Common myeloid progenitor, CD34-positive (primary cell): ENCODE measurements at regions not wholly inside any gene's neighbourhood (a gene's known extent, or its start where the extent isn't known, plus 50 kb on each side); places are given as distances from the start of the nearest gene placed in this dataset.

Source experiments
- CTCF ChIA-PET: fragments of 350-600 bp; sonication (Branson Sonifier 250); formaldehyde crosslinking; loops from one replicate; lab custom pipeline; 2021; ENCODE audit warnings: antibody characterized with exemption; lab: Charles Lee
- POLR2A ChIA-PET: fragments of 350-600 bp; sonication (Branson Sonifier 250); formaldehyde crosslinking; loops from one replicate; lab custom pipeline; 2021; ENCODE audit warnings: antibody characterized with exemption; lab: Charles Lee
- DNase-seq, 3 donors: peaks; one replicate each; pipeline versions ENCODE4 v3.0.0 to v3.0.0-alpha.2; 2013
- H3K27ac ChIP-seq, 2 experiments: 1 replicate in 1 of 2; 2 replicates in 1 of 2; pipeline ENCODE4 v1.7.0; 2013; ENCODE audit warnings: inconsistent platforms in 2 of 2, low read length in 2 of 2, mild to moderate bottlenecking in 2 of 2, low read depth in 1 of 2, moderate library complexity in 1 of 2; ENCODE audit not compliant: severe bottlenecking in 2 of 2, insufficient read depth in 1 of 2, poor library complexity in 1 of 2
- H3K27me3 ChIP-seq, 5 experiments: replicated peaks in 2 of 5; 1 replicate in 3 of 5; 2 replicates in 2 of 5; pipeline versions ENCODE4 v1.6.1 to v1.7.0; 2013; ENCODE audit warnings: low read length in 4 of 5, mild to moderate bottlenecking in 2 of 5, moderate library complexity in 2 of 5, inconsistent platforms in 1 of 5; ENCODE audit not compliant: insufficient read depth in 5 of 5, control insufficient read depth in 4 of 5
- H3K36me3 ChIP-seq, 4 experiments: 1 replicate in 2 of 4; 2 replicates in 2 of 4; pipeline versions ENCODE4 v1.6.1 to v1.7.0; 2013; ENCODE audit warnings: low read length in 3 of 4, control low read depth in 1 of 4, mild to moderate bottlenecking in 1 of 4; ENCODE audit not compliant: control insufficient read depth in 4 of 4, insufficient read depth in 4 of 4
- H3K4me1 ChIP-seq, 4 experiments: 1 replicate in 3 of 4; 2 replicates in 1 of 4; pipeline versions ENCODE4 v1.6.1 to v1.7.1; 2013; ENCODE audit warnings: low read length in 3 of 4, mild to moderate bottlenecking in 3 of 4, control low read depth in 1 of 4, inconsistent platforms in 1 of 4, moderate library complexity in 1 of 4; ENCODE audit not compliant: control insufficient read depth in 4 of 4, insufficient read depth in 4 of 4; ENCODE audit errors: control extremely low read depth in 1 of 4
- H3K4me3 ChIP-seq, 7 experiments: 1 replicate in 4 of 7; 2 replicates in 3 of 7; pipeline versions ENCODE4 v1.5.1 to v1.7.0; 2013; ENCODE audit warnings: mild to moderate bottlenecking in 7 of 7, low read length in 6 of 7, moderate library complexity in 6 of 7, inconsistent platforms in 2 of 7, low read depth in 2 of 7, control low read depth in 1 of 7; ENCODE audit not compliant: insufficient read depth in 4 of 7, control insufficient read depth in 1 of 7; ENCODE audit errors: extremely low read depth in 1 of 7
- H3K9me3 ChIP-seq, 5 experiments: 1 replicate in 4 of 5; 2 replicates in 1 of 5; pipeline versions ENCODE4 v1.6.1 to v1.7.1; 2013; ENCODE audit warnings: low read length in 4 of 5, mild to moderate bottlenecking in 2 of 5, inconsistent platforms in 1 of 5, low read depth in 1 of 5, moderate library complexity in 1 of 5; ENCODE audit not compliant: control insufficient read depth in 4 of 5, insufficient read depth in 2 of 5; ENCODE audit errors: control extremely low read depth in 1 of 5
- WGBS: methylation state at CpG from one replicate; pipeline ENCODE4 v1.1.5; 2013; ENCODE audit not compliant: insufficient coverage; 5-methylcytosine and 5-hydroxymethylcytosine counted together

DNA sequence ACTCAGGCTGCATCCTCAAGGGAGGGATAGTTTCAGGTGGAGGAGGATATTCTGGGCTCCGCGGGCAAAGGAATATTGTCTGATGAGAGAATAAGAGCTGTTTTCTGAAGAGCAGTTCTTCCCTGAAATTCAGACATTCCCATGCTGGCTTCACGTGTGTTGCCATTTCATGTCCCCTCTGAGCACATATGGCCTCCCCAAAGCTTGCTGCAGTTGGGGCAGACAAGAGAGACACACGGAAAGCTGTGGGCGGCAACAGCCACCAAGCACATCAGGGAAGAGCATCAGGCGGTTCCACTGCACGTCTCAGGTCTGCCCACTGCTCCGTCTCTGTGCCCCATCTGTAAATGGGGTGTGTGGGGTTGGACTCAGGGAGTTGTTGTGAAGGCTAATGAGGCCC, 247.5 kb upstream of the TSHZ3 start:
- Histone ChIP-seq H3K4me3 (no peak overlapping the region), H3K27me3 (peaks cover 0 to 7% (median 0%) of the 10 kb centered on the region in 5 experiments), H3K4me1 (no peaks in the 10 kb centered on the region), H3K36me3 (no peaks in the 10 kb centered on the region), H3K27ac (no peak overlapping the region), H3K9me3 (no peaks in the 10 kb centered on the region)
- 97% methylated on average over 8 of the region's 8 CpGs for WGBS
- CTCF ChIA-PET, result no interaction called here
- POLR2A ChIA-PET, result no interaction called here
- DNase-seq, result no peak

GRCh38 chr19:31597616-31598015, 248.4 kb upstream of the TSHZ3 start:
- H3K27me3 ChIP-seq, result peaks cover 0 to 6% (median 0%) of the 10 kb centered on the region in 5 experiments
- no peaks in the 10 kb centered on the region for H3K9me3 ChIP-seq
- no peaks in the 10 kb centered on the region for H3K4me1 ChIP-seq
- no peaks in the 10 kb centered on the region for H3K36me3 ChIP-seq
- 94% methylated on average over 5 of the region's 9 CpGs for WGBS
- DNase-seq, result no peak
- CTCF ChIA-PET, result no interaction called here
- H3K4me3 ChIP-seq, result no peak overlapping the region
- POLR2A ChIA-PET, result interaction anchor here (0.5 kb wide), 1 partner anchor 143 kb away, joined by 3 read pairs; no protein-coding TSS in a partner anchor
- no peak overlapping the region for H3K27ac ChIP-seq

GRCh38 chr19:31598730-31599238, 249.5 kb upstream of the TSHZ3 start:
- Histone ChIP-seq H3K9me3 (no peaks in the 10 kb centered on the region), H3K4me1 (no peaks in the 10 kb centered on the region), H3K27ac (no peak overlapping the region), H3K27me3 (peaks cover 0 to 5% (median 0%) of the 10 kb centered on the region in 5 experiments), H3K4me3 (no peak overlapping the region), H3K36me3 (no peaks in the 10 kb centered on the region)
- ChIA-PET POLR2A (no interaction called here), CTCF (no interaction called here)
- WGBS, result 100% methylated on average over 1 of the region's 2 CpGs
- no peak for DNase-seq

GRCh38 chr19:31600731-31601295, 251.6 kb upstream of the TSHZ3 start:
- CTCF ChIA-PET, result no interaction called here
- no peak overlapping the region for H3K4me3 ChIP-seq
- H3K27me3 ChIP-seq, result peaks cover 0 to 3% (median 0%) of the 10 kb centered on the region in 5 experiments
- H3K9me3 ChIP-seq, result no peaks in the 10 kb centered on the region
- H3K36me3 ChIP-seq, result no peaks in the 10 kb centered on the region
- no peaks in the 10 kb centered on the region for H3K4me1 ChIP-seq
- POLR2A ChIA-PET, result no interaction called here
- H3K27ac ChIP-seq, result no peak overlapping the region
- 95% methylated on average over 10 of the region's 11 CpGs for WGBS
- no peak for DNase-seq

GRCh38 chr19:31601855-31602254, 252.6 kb upstream of the TSHZ3 start:
- H3K27me3 ChIP-seq, result peaks cover 0 to 4% (median 0%) of the 10 kb centered on the region in 5 experiments
- 93% methylated on average over 8 of the region's 9 CpGs for WGBS
- ChIA-PET POLR2A (no interaction called here), CTCF (no interaction called here)
- H3K27ac ChIP-seq, result no peak overlapping the region
- H3K4me1 ChIP-seq, result no peaks in the 10 kb centered on the region
- no peaks in the 10 kb centered on the region for H3K9me3 ChIP-seq
- DNase-seq, result no peak
- H3K36me3 ChIP-seq, result no peaks in the 10 kb centered on the region
- H3K4me3 ChIP-seq, result no peak overlapping the region

DNA sequence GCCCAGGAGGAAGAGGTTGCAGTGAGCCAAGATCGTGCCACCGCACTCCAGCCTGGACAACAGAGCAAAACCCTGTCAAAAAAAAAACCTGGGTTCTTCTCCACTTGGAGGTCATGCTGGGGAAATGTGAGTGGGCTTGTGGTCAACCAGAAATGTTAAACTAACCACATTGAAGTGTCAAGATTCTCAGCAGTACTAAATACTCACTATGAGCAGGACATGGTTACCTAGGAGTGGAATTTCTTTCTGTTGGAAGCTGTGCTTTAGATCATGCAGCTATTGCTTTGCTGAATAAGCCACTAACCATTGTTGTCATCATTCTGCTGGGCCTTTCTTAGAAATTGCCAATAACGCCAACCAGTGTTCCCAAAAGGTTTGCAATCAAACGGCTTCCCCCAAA, 253.3 kb upstream of the TSHZ3 start:
- no peak for DNase-seq
- Histone ChIP-seq H3K27ac (no peak overlapping the region), H3K36me3 (no peaks in the 10 kb centered on the region), H3K9me3 (no peaks in the 10 kb centered on the region), H3K4me3 (no peak overlapping the region), H3K4me1 (no peaks in the 10 kb centered on the region), H3K27me3 (peaks cover 0 to 4% (median 0%) of the 10 kb centered on the region in 5 experiments)
- ChIA-PET POLR2A (no interaction called here), CTCF (no interaction called here)
- WGBS, result 94% methylated on average over 4 of the region's 4 CpGs

- Histone ChIP-seq H3K9me3 (peaks cover 0 to 2% (median 0%) of the 10 kb centered on the region in 5 experiments), H3K36me3 (no peaks in the 10 kb centered on the region), H3K4me3 (no peak overlapping the region), H3K27ac (no peak overlapping the region), H3K4me1 (no peaks in the 10 kb centered on the region), H3K27me3 (peaks cover 0 to 4% (median 0%) of the 10 kb centered on the region in 5 experiments)
- CTCF ChIA-PET, result no interaction called here
- 86% methylated on average over 10 of the region's 10 CpGs for WGBS
- POLR2A ChIA-PET, result interaction anchor here (0.6 kb wide), 1 partner anchor 116 kb away, joined by 8 read pairs; no protein-coding TSS in a partner anchor
- DNase-seq, result no peak
These were observed 255.3 kb upstream of the TSHZ3 start for GRCh38 chr19:31604493-31605040.
